ENCODE measurements at regions not wholly inside any gene's neighbourhood (a gene's known extent, or its start where the extent isn't known, plus 50 kb on each side); places are given as distances from the start of the nearest gene placed in this dataset.

- DNase-seq (ENCODE audit: low read depth) = peak; percentile 66
Observed at GRCh38 chr11:101401245-101401644, 182.6 kb downstream of the TRPC6 start.

GRCh38 chr11:101397979-101398378 is 185.8 kb downstream of the TRPC6 start:
- DNase-seq (ENCODE audit: low read depth) = no peak

DNA sequence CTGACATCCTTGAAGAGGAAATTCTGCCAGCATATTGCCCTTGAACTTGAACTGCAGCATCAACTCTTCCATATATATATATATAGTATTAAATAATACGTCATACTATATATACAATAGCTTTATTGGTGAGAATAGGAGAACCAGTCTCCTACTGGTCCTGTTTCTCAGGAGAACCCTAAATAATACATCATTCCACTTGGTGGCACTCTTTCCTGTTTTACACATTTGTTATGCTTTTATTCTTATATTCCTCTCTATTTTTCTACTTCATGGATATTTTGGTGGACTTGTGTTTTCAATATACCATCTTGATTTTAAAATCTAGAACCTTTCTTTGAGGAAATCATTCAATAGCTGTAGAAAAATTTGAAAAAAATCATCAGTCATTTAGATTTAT is 193.3 kb downstream of the TRPC6 start:
- peak; percentile 5 for DNase-seq (ENCODE audit: low read depth)

DNA sequence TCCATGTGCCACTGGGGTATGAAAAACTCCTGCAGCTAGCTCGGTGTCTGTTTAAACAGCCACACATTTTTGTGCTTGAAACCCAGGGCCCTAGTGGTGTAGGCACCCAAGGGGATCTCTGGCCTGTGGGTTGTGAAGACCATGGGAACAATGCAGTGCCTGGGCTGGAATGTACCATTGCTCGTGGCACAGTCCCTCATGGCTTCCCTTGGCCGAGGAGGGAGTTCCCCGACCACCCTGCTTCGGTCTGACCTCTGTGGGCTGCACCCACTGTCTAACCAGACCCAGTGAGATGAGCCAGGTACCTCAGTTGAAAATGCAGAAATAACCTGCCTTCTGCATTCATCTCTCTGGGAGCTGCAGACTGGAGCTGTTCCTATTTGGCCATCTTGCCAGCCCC is 214.0 kb downstream of the TRPC6 start:
- no peak for DNase-seq (ENCODE audit: low read depth)

DNA sequence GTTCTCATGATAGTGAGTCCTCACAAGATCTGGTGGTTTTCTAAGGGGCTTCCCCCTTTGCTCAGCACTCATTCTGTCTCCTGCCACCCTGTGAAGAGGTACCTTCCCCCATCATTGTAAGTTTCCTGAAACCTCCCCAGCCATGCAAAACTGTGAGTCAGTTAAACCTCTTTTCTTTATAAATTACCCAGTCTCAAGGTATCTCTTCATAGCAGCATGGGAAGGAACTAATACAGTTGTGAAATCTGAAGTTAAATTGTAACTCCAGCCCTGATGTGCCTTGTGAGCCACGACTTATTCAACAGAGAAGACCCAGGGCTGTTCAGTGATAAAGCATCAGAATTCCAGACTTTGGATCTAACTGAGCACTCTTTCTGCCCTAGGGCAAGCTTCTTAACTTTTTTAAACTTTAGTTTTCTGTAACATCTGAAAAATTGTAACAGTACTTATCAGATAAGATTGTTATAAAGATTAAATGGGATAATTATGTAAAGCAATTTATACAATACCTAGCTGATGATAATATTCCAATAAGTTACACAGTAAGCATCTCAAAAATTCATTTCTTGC is 220.0 kb downstream of the TRPC6 start:
- no peak for DNase-seq (ENCODE audit: low read depth)

DNA sequence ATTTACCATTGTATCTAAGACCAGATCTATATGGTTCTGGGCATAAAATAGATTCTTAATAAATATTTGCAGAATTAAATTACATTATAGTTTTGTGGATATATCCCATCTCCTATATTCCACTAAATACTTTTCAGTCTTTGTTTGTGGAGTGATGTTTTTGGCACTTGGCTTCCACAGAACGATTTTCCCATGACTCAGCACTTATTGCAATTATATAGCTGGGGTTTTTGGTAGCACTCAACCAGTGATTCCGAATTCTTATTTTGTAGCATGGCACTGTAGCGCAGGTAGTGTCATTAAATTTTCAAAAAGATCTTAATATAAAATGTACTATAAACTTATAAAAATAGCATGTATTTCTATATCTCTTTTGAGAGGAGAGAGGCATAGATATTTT is 221.2 kb downstream of the TRPC6 start:
- no peak for DNase-seq (ENCODE audit: low read depth)

DNA sequence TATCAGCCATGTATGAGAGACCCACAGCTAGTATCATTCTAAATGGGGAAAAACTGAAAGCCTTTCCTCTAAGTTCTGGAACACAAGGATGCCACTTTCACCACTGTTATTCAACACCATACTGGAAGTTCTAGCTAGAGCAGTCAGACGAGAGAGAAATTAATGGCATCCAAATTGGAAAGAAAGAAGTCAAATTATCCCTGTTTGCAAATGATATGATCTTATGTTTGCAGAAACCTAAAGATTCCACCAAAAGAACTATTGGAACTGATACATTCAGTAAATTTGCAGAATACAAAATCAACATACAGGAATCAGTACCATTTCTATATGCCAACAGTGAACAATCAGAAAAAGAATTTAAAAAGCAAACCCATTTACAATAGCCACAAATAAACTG is 226.0 kb downstream of the TRPC6 start:
- DNase-seq (ENCODE audit: low read depth) = no peak

DNA sequence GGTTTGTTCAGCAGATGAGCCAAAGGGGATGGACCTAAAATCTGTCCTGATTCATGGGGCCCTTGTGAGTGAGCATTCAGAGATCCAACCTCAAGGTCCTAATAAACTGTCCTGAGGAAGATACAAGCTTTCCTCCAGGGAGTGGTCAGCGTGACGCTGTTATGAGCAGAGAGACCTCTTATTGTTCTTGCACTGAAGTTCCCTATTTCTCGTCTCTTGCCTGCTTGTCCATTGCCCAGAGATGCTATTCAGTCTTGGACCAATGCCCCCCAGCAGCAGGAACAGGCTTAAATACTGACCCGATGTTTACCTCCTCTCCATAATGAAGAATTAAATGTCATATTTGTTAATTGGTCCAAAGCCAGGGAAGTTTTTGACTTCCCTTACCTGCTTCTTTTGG is 225.2 kb upstream of the PGR start:
- DNase-seq (ENCODE audit: low read depth) = no peak

- DNase-seq (ENCODE audit: low read depth) = no peak
Observed at GRCh38 chr11:101348786-101349185, 219.2 kb upstream of the PGR start.

DNA sequence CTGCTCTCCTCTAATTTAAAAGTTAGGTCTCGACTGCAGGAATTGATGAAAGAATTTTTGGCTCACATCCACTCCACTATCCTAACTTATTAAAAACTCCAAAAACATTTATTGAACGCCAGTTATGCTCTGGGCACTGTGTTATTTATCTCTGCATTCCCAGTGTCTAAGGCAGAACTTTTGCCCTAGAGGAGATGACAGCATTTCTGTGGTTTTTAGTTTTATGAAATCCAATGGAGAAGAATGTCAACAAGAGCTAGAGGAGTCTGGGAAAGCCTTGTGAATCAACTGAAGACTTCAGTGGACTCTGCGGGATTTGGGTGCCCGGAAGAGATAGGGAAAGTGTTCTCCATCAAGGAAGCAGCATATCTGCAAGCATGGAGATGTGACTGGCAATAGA is 217.0 kb upstream of the PGR start:
- peak; percentile 15 for DNase-seq (ENCODE audit: low read depth)

GRCh38 chr11:101345891-101346290 is 216.3 kb upstream of the PGR start:
- DNase-seq (ENCODE audit: low read depth) = no peak

DNA sequence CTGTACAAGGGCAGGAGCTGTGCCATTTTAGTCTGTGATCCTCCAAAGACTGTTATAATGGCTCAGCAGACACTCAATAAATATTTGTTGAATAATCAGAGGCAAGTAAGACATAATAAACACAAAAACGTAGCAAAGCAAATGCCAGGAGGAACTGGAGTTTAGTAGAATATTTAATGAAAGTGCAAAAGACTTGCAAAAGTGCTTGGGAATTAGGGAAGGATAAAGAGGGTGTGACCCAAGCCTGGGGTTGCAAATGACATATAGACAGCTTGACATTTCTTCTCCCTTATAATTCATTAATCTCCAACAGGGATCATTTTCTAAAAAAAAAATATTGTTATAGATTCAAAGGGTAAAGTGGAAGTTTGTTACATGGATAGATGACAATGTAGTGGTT is 212.7 kb upstream of the PGR start:
- DNase-seq (ENCODE audit: low read depth) = no peak

DNA sequence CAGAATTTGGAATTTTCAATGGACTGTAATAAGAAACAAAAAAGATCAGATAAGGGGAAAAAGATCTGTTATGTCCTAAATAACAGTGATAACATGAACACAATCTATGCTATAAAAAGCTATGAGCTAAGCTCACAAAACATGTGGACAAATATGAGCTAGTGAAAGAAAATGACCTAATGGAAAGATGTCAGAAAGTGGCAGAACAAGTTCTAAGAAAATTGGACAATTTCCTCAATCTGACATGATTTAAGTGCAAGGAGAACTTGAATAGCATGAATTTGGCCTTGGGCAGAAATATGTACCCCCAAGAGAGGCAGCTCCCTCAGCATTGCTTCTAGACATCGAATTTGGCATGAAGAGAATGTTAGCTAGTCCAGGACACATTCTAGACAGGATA is 212.0 kb upstream of the PGR start:
- no peak for DNase-seq (ENCODE audit: low read depth)

DNA sequence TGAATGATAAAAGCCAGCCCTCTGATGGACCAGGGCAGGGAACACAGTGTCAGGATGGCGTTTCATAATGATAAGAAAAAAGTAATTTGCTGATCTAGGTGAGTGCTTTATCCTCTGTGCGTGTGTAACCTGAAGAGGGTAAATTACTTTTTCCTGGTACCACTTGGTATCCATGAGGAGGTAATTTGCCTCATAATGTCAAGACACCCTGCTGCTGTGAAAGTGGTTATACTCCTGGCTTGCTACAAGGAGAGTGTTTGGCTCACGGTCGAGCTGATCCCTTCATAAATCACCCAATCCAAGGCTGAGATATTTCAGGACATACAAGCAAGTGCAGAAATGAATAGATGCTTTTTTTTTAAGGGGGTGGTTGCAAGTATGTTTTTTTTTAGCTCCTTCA is 207.2 kb upstream of the PGR start:
- DNase-seq (ENCODE audit: low read depth) = no peak

DNA sequence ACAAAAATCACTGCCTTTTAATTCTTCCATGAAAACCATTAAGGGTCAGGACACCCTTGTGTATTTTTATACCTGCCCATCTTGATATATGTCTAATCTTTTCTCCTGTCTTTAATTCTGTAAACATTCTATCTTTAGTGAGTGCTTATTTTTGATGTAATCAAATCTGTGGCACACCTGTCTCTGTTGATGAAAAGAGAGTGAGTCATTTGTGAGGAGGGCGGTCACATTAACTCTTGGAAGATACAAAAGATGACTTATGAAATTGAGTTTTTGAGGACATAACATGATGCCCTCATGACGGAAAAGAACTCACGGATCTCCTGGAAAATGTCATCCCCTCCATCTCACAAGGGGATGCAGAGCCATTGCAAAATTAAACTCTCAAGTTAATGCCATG is 206.5 kb upstream of the PGR start:
- peak; percentile 10 for DNase-seq (ENCODE audit: low read depth)

DNA sequence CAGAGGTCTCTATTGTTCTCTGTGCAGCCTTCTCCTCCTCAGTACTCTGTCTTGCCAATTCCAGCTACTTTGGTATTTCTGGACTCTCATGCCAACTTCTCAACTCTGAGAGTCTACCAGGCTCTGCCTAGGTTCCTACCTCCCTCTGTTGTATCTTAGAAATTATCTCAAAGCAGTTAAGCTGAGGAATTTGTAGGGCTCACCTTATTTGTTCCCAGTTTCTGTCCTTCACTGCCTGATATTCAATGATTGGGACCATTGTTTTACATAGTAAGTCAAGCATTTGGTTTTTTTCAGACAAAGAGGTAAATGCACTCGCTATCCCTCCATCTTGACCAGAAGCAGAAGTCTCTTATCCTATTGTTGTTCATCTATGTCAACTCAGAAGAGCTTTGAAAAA is 205.0 kb upstream of the PGR start:
- DNase-seq (ENCODE audit: low read depth) = no peak

DNA sequence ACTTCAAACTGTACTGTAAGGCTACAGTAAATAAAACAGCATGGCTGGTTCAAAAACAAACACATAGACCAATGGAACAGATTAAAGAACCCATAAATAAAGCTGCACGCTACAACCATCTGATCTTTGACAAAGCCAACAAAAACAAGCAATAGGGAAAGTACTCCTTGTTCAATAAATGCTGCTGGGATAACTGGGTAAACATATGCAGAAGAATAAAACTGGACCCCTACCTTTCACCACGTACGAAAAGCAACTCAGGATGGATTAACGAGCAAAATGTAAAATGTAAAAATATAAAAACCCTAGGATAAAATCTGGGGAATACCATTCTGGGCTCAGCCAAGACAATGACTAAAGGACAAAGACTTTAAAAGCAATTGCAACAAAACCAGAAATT is 201.8 kb upstream of the PGR start:
- DNase-seq (ENCODE audit: low read depth) = no peak

DNA sequence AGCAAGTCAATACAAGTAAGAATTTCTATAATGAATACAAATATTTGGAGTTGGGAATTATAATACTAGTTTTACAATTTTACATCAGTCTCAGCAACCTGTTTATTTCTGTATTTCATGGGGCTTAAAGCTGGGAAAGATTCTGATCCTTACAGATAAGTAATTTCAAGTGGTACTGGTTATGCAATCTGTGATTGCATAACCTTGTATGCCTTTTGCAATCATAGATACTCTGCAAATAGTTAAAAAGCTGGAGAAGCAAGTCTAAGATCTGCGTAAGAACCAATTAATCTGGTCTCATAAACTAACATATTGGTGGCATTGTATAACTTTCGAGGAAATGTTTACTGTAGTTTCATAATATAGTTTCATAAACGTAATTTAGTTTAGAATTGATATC is 198.3 kb upstream of the PGR start:
- no peak for DNase-seq (ENCODE audit: low read depth)

GRCh38 chr11:101326141-101326540 is 196.5 kb upstream of the PGR start:
- no peak for DNase-seq (ENCODE audit: low read depth)

DNA sequence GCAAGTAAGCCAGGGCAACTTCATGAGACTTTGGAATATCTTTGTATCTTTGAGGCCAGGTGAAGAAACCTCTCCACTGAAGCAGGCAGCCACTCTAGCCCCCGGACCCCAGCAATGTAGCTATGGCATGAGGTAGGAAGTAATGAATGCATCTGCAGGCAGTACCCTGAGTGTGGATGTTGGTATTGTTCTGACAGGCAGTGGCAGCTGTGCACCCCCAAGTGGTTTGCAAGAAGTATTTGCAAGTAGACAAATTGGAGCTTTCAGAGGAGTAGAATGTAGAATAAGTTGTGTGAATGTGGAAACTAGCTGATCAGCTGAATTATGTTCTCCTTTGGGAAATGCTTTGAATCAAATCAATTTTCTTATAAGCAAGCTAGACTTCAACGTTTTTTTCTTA is 194.4 kb upstream of the PGR start:
- DNase-seq (ENCODE audit: low read depth) = peak; percentile 9

DNA sequence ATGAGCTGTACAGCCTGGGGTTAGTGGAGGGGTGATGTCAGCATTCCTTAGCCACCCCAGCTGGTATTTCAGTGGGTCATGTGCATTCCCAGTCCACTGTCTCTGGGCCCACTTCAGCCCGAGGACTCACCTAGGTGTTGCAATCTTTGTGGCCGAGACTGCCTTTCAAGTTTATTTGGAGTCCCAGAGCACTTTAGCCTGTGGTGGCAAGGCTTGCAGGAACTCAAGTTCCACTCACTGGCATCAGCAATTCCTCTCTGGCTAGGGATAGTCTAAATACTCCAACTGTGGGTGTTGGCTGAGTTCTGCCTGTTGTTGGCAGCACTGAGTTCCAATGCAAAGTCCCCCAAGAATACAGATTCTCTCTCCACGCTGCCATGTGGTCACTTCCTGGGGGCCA is 191.6 kb upstream of the PGR start:
- no peak for DNase-seq (ENCODE audit: low read depth)

DNA sequence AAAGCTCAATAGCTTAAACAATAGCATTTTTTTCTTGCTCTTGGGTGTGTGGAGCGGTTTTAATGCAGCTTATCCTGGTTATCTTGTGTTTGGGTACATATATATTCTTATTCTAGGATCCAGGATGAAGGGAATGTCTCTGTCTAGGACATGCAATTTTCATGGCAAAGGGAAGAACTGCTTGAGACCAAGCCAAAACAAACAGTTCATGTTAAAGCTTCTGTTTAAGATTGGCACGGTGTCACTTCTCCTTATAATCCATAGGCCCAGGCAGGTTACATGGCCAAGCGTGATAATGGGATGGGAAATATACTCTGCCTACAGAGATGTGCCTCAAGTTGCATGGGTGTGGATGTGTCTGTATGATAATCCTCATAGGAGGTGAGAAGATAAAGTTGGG is 177.1 kb upstream of the PGR start:
- DNase-seq (ENCODE audit: low read depth) = no peak

DNA sequence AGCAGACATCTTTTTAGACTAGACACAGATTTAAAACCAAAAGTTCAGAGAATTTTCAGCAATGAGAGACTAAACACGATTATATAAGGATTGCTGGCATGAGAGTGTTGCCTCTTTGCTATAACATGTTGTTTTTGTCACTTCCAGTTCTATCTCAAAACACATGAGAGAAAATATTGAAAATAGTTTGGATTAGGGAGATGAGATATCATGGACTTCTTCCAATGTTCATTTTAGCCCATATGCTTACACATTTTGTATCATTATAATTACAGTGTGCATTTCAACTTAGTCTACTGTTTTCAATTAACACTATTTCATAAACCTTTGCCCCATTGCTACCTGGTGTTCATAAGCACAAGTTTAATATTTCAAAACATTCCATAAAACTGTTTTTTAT is 175.9 kb upstream of the PGR start:
- DNase-seq (ENCODE audit: low read depth) = no peak

DNA sequence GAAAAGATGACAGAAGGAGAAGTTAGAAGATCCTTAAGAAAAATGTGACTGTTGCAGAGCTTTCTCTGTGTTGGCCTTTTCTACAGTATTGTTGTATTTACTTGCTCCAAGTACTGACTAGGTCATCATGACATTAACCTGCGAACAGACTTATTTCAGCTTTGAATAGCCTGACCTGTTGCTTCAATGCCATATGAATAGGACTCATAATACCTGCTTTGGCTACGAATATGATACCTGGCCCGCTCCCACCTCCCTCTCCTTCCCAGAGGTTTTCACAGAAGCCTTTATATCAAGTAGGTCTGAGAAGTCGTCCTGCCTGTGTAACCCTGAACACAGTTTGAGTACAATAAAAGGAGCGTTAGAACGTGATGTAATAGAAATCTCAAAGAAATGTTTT is 169.6 kb upstream of the PGR start:
- DNase-seq (ENCODE audit: low read depth) = no peak

- no peak for DNase-seq (ENCODE audit: low read depth)
Observed at GRCh38 chr11:101296896-101297295, 167.3 kb upstream of the PGR start.

All from LHCN-M2 (cell line).